Stimulated activated CD8-positive, alpha-beta memory T cell treated with anti-CD3 and anti-CD28 coated beads, Interleukin-4, amount 100 ng/mL, for 48 hours (primary cell): ENCODE measurements at regions not wholly inside any gene's neighbourhood (a gene's known extent, or its start where the extent isn't known, plus 50 kb on each side); places are given as distances from the start of the nearest gene placed in this dataset.
"Not testable (repeated sequence)": the region's sequence is repeated elsewhere in the genome, so short reads cannot be mapped to it uniquely, and the experiment has no call there.

ENCODE experiments used
- DNase-seq: peaks from one replicate; pipeline ENCODE4 v3.0.0-alpha.2; 2020

- not testable (repeated sequence) for DNase-seq
Measured at GRCh38 chr15:75792236-75792635, 51.0 kb upstream of the UBE2Q2 start.

- no peak for DNase-seq
Measured at GRCh38 chr15:75791337-75791713, 51.9 kb upstream of the UBE2Q2 start.

- no peak for DNase-seq
Measured at GRCh38 chr15:75790631-75791336, 52.5 kb upstream of the UBE2Q2 start.

- DNase-seq: peak; percentile 10
Measured at GRCh38 chr15:75786575-75786947, 56.7 kb upstream of the UBE2Q2 start.

GRCh38 chr15:75785771-75786574 is 57.3 kb upstream of the UBE2Q2 start:
- peak; percentile 19 for DNase-seq

- DNase-seq: peak; percentile 4
Measured at GRCh38 chr15:75784511-75785480, 58.5 kb upstream of the UBE2Q2 start.

- peak; percentile 7 for DNase-seq
Measured at GRCh38 chr15:75783566-75783965, 59.7 kb upstream of the UBE2Q2 start.

GRCh38 chr15:75782926-75783325 is 60.3 kb upstream of the UBE2Q2 start:
- no peak for DNase-seq

GRCh38 chr15:75780995-75781394 is 62.3 kb upstream of the UBE2Q2 start:
- DNase-seq: peak; percentile 10

GRCh38 chr15:75779504-75779903 is 63.7 kb upstream of the UBE2Q2 start:
- peak; percentile 9 for DNase-seq

GRCh38 chr15:75776871-75777610 is 64.4 kb upstream of the CSPG4 start:
- not testable (repeated sequence) for DNase-seq

GRCh38 chr15:75776065-75776423 is 63.4 kb upstream of the CSPG4 start:
- DNase-seq: no peak

GRCh38 chr15:75775296-75776064 is 62.8 kb upstream of the CSPG4 start:
- DNase-seq: no peak

- not testable (repeated sequence) for DNase-seq
Measured at GRCh38 chr15:75773974-75774373, 61.3 kb upstream of the CSPG4 start.

- DNase-seq: not testable (repeated sequence)
Measured at GRCh38 chr15:75771054-75771453, 58.4 kb upstream of the CSPG4 start.

- no peak for DNase-seq
Measured at GRCh38 chr15:75770131-75770530, 57.5 kb upstream of the CSPG4 start.

GRCh38 chr15:75768526-75768925 is 55.9 kb upstream of the CSPG4 start:
- DNase-seq: not testable (repeated sequence)

- peak; percentile 18 for DNase-seq
Measured at GRCh38 chr15:75765551-75766305, 53.1 kb upstream of the CSPG4 start.

- DNase-seq: peak; percentile 9
Measured at GRCh38 chr15:75764845-75765550, 52.4 kb upstream of the CSPG4 start.
